HCT116 (cell line): ENCODE measurements at regions not wholly inside any gene's neighbourhood (a gene's known extent, or its start where the extent isn't known, plus 50 kb on each side); places are given as distances from the start of the nearest gene placed in this dataset.

ENCODE experiments used
- ATAC-seq: fragments of 200-7000 bp; cut with Tn5 transposase; 2 replicates; pipeline ENCODE4 v1.9.1; 2020; ENCODE audit warnings: mild to moderate bottlenecking, moderate library complexity
- BruUV-seq: library from RNA; stranded (reverse); fragments of 400-500 nt; replicated peaks from 2 replicates; lab custom pipeline; 2021; lab: Mats Ljungman, UMichigan
- CTCF ChIA-PET: fragments of 300-600 bp; sonication (Branson Sonifier 250); formaldehyde crosslinking; loops from one replicate; lab custom pipeline; 2021; ENCODE audit warnings: antibody characterized with exemption; lab: Charles Lee
- POLR2A ChIA-PET: fragments of 300-600, 350-600 bp; sonication (Branson Sonifier 250); formaldehyde crosslinking; loops from one replicate; lab custom pipeline; 2021; ENCODE audit warnings: antibody characterized with exemption; lab: Charles Lee
- RAD21 ChIA-PET, 2 experiments: fragments of 300-600 bp; sonication (Branson Sonifier 250); formaldehyde crosslinking; loops; one replicate each; lab custom pipeline; 2023; ENCODE audit warnings: low total read pairs in 2 of 2; ENCODE audit not compliant: uncharacterized antibody in 2 of 2, unreplicated experiment in 2 of 2, low non-redundant PET in 1 of 2; lab: Charles Lee
- DNase-seq: peaks from one replicate; pipeline ENCODE4 v3.0.0-alpha.2; 2010; ENCODE audit warnings: low read depth, low spot score
- H2AFZ ChIP-seq: fragments of 200-600 bp; shearing (Covaris generic), sonication (generic); 2 replicates; pipeline ENCODE4 v1.6.1; 2017; ENCODE audit warnings: low read depth, mixed run types, mixed read lengths, antibody characterized with exemption, low read length; ENCODE audit not compliant: poor library complexity, severe bottlenecking
- H3K27ac ChIP-seq: 2 replicates; pipeline ENCODE4 v1.5.1; 2012; ENCODE audit warnings: low read depth, low read length
- H3K27me3 ChIP-seq: fragments of 200-600 bp; sonication (generic); 2 replicates; pipeline ENCODE4 v1.6.1; 2016; ENCODE audit warnings: mixed run types, low read length, mixed read lengths; ENCODE audit not compliant: insufficient read depth
- H3K36me3 ChIP-seq, 2 experiments: fragments of 200-500 bp in 1 of 2; fragments of 200-600 bp in 1 of 2; sonication (Bioruptor generic) in 1 of 2; sonication (generic) in 1 of 2; 2 replicates each; pipeline versions ENCODE4 v1.5.1 to v1.6.1; 2014 to 2016; ENCODE audit warnings: low read length in 2 of 2, inconsistent platforms in 1 of 2, mixed read lengths in 1 of 2, mixed run types in 1 of 2; ENCODE audit not compliant: insufficient read depth in 2 of 2, control insufficient read depth in 1 of 2
- H3K4me1 ChIP-seq, 2 experiments: fragments of 200-600 bp in 1 of 2; sonication (generic) in 1 of 2; 2 replicates each; pipeline versions ENCODE4 v1.5.1 to v1.6.1; 2012 to 2017; ENCODE audit warnings: low read length in 2 of 2, inconsistent platforms in 1 of 2, mild to moderate bottlenecking in 1 of 2, mixed read lengths in 1 of 2, mixed run types in 1 of 2, moderate library complexity in 1 of 2; ENCODE audit not compliant: insufficient read depth in 2 of 2, control insufficient read depth in 1 of 2
- H3K4me2 ChIP-seq: fragments of 200-600 bp; sonication (generic); 2 replicates; pipeline ENCODE4 v1.6.1; 2017; ENCODE audit warnings: mixed run types, low read length, mixed read lengths
- H3K4me3 ChIP-seq, 2 experiments: fragments of 200-600 bp in 1 of 2; sonication (generic) in 1 of 2; replicated peaks in 1 of 2; 2 replicates each; pipeline ENCODE4 v1.5.1; 2011 to 2016; ENCODE audit warnings: low read length in 2 of 2, control low read depth in 1 of 2, low read depth in 1 of 2, mild to moderate bottlenecking in 1 of 2, mixed read lengths in 1 of 2, mixed run types in 1 of 2
- H3K79me2 ChIP-seq: fragments of 200-600 bp; sonication (generic); 2 replicates; pipeline ENCODE4 v1.6.1; 2017; ENCODE audit warnings: mild to moderate bottlenecking, mixed run types, low read length, moderate library complexity, mixed read lengths; ENCODE audit not compliant: insufficient read depth
- H3K9ac ChIP-seq: fragments of 200-600 bp; sonication (generic); 2 replicates; pipeline ENCODE4 v1.6.1; 2016; ENCODE audit warnings: low read length, mixed read lengths
- H3K9me2 ChIP-seq: fragments of 200-600 bp; sonication (generic), shearing (Covaris generic); 2 replicates; pipeline ENCODE4 v1.6.1; 2017; ENCODE audit warnings: mixed run types, mild to moderate bottlenecking, moderate library complexity; ENCODE audit not compliant: insufficient read depth
- H3K9me3 ChIP-seq, 2 experiments: fragments of 200-500 bp in 1 of 2; fragments of 200-600 bp in 1 of 2; sonication (Bioruptor generic) in 1 of 2; sonication (generic) in 1 of 2; 2 replicates each; pipeline ENCODE4 v1.6.1; 2014 to 2017; ENCODE audit warnings: low read length in 2 of 2, mixed read lengths in 2 of 2, inconsistent platforms in 1 of 2, low read depth in 1 of 2, mild to moderate bottlenecking in 1 of 2, mixed run types in 1 of 2, moderate library complexity in 1 of 2; ENCODE audit not compliant: control insufficient read depth in 1 of 2, insufficient read depth in 1 of 2
- H4K20me1 ChIP-seq: fragments of 200-600 bp; sonication (generic), shearing (Covaris generic); 2 replicates; pipeline ENCODE4 v1.6.1; 2017; ENCODE audit warnings: mixed run types, mild to moderate bottlenecking, moderate library complexity; ENCODE audit not compliant: insufficient read depth
- CBX3 ChIP-seq: IDR thresholded peaks from 2 replicates; pipeline ENCODE4 v1.6.1; 2012; ENCODE audit warnings: low read depth
- CEBPB ChIP-seq: IDR thresholded peaks from 2 replicates; pipeline ENCODE4 v1.6.1; 2012; ENCODE audit warnings: low read depth
- CTCF ChIP-seq, 3 experiments: fragments of 200-600 bp in 1 of 3; sonication (generic) in 1 of 3; IDR thresholded peaks in 2 of 3; conservative IDR thresholded peaks in 1 of 3; 2 replicates each; pipeline ENCODE4 v1.5.1; 2012 to 2017; ENCODE audit warnings: low read depth in 2 of 3, low read length in 2 of 3, antibody characterized with exemption in 1 of 3, borderline replicate concordance in 1 of 3, control low read depth in 1 of 3, mild to moderate bottlenecking in 1 of 3, mixed read lengths in 1 of 3, mixed run types in 1 of 3, moderate library complexity in 1 of 3; ENCODE audit not compliant: insufficient read depth in 1 of 3
- ELF1 ChIP-seq: IDR thresholded peaks from 2 replicates; pipeline ENCODE4 v1.6.1; 2012; ENCODE audit warnings: low read depth, borderline replicate concordance
- EZH2 ChIP-seq: fragments of 200-600 bp; sonication (generic); IDR thresholded peaks from 2 replicates; pipeline ENCODE4 v1.6.1; 2017; ENCODE audit warnings: antibody characterized with exemption, mixed run types
- FOSL1 ChIP-seq: IDR thresholded peaks from 2 replicates; pipeline ENCODE4 v1.6.1; 2012; ENCODE audit warnings: low read depth
- MAX ChIP-seq: IDR thresholded peaks from 2 replicates; pipeline ENCODE4 v1.6.1; 2012
- POLR2A ChIP-seq: IDR thresholded peaks from 2 replicates; pipeline ENCODE4 v1.7.0; 2011; ENCODE audit warnings: borderline replicate concordance; ENCODE audit not compliant: insufficient read depth, insufficient read length; ENCODE audit errors: extremely low read depth
- REST ChIP-seq: IDR thresholded peaks from 2 replicates; pipeline ENCODE4 v1.6.1; 2012; ENCODE audit warnings: low read depth
- SIN3A ChIP-seq: IDR thresholded peaks from 2 replicates; pipeline ENCODE4 v1.6.1; 2012; ENCODE audit warnings: low read depth
- SP1 ChIP-seq: IDR thresholded peaks from 2 replicates; pipeline ENCODE4 v1.6.1; 2012; ENCODE audit warnings: low read depth
- SRF ChIP-seq: IDR thresholded peaks from 2 replicates; pipeline ENCODE4 v1.6.1; 2012; ENCODE audit warnings: low read depth
- YY1 ChIP-seq: IDR thresholded peaks from 2 replicates; pipeline ENCODE4 v1.6.1; 2011; ENCODE audit warnings: low read length, low read depth, moderate library complexity, mild to moderate bottlenecking; ENCODE audit not compliant: insufficient replicate concordance; ENCODE audit errors: extremely low read depth
- ZNF274 ChIP-seq: fragments of 200-500 bp; sonication (Bioruptor generic); IDR thresholded peaks from 2 replicates; pipeline ENCODE4 v1.6.1; 2014; ENCODE audit warnings: mild to moderate bottlenecking, low read depth, low read length, inconsistent platforms
- intact Hi-C: fragments of 100-400 bp; cut with micrococcal nuclease; formaldehyde crosslinking; loops from 2 replicates; pipeline ENCODE4 v1.10.0; 2022

GRCh38 chr2:120580709-120581108, 155.0 kb upstream of the GLI2 start:
- TF ChIP-seq SP1 (no peak), ZNF274 (no peak), SIN3A (no peak), SRF (no peak), CEBPB (no peak), CTCF (IDR thresholded peaks at IDR 0.05 in 2 of 3, conservative IDR thresholded peaks at IDR 0.05 in 1 of 3; ENCODE audit: borderline replicate concordance in 1 of 3, insufficient read depth in 1 of 3, low read depth in 2 of 3, low read length in 2 of 3) (no peak), ELF1 (no peak), FOSL1 (no peak), POLR2A (no peak)
- no peak overlapping the region for H3K9ac ChIP-seq
- H4K20me1 ChIP-seq: no peaks in the 10 kb centered on the region
- no peaks in the 10 kb centered on the region for H3K9me3 ChIP-seq
- no peaks in the 10 kb centered on the region for H3K27me3 ChIP-seq
- H3K36me3 ChIP-seq: no peaks in the 10 kb centered on the region
- no TSS peak for BruUV-seq
- no peak overlapping the region for H3K27ac ChIP-seq
- H2AFZ ChIP-seq: no peak overlapping the region
- no peak overlapping the region for H3K4me3 ChIP-seq
- ChIA-PET CTCF (interaction anchor here (0.6 kb wide), 1 partner anchor 496 kb away, joined by 3 read pairs; no protein-coding TSS in a partner anchor), POLR2A (no interaction called here), RAD21 (no interaction called here)
- intact Hi-C loops: no loop called here
- no peak for ATAC-seq
- H3K79me2 ChIP-seq: no peaks in the 10 kb centered on the region
- no peak overlapping the region for H3K4me2 ChIP-seq
- H3K4me1 ChIP-seq: no peaks in the 10 kb centered on the region
- DNase-seq: no peak
- H3K9me2 ChIP-seq: no peaks in the 10 kb centered on the region

GRCh38 chr2:120583121-120583520, 152.5 kb upstream of the GLI2 start:
- BruUV-seq: no TSS peak
- no peak overlapping the region for H2AFZ ChIP-seq
- H3K27me3 ChIP-seq: no peaks in the 10 kb centered on the region
- ChIA-PET POLR2A (no interaction called here), CTCF (no interaction called here), RAD21 (no interaction called here)
- H3K27ac ChIP-seq: no peak overlapping the region
- no peaks in the 10 kb centered on the region for H3K9me3 ChIP-seq
- DNase-seq: no peak
- ATAC-seq: no peak
- H4K20me1 ChIP-seq: no peaks in the 10 kb centered on the region
- H3K9me2 ChIP-seq: no peaks in the 10 kb centered on the region
- H3K9ac ChIP-seq: no peak overlapping the region
- H3K36me3 ChIP-seq: no peaks in the 10 kb centered on the region
- intact Hi-C loops: no loop called here
- H3K4me2 ChIP-seq: no peak overlapping the region
- H3K79me2 ChIP-seq: no peaks in the 10 kb centered on the region
- no peak overlapping the region for H3K4me3 ChIP-seq
- H3K4me1 ChIP-seq: no peaks in the 10 kb centered on the region
- no peak for TF ChIP-seq POLR2A
- TF ChIP-seq SIN3A: no peak
- no peak for TF ChIP-seq EZH2
- no peak for TF ChIP-seq YY1
- no peak for TF ChIP-seq FOSL1
- TF ChIP-seq REST: no peak
- TF ChIP-seq MAX: no peak
- no peak for TF ChIP-seq CBX3
